SJCRH30 (cell line): ENCODE measurements at regions not wholly inside any gene's neighbourhood (a gene's known extent, or its start where the extent isn't known, plus 50 kb on each side); places are given as distances from the start of the nearest gene placed in this dataset.
A peak's percentile ranks its signal among the peaks of the same experiment; 100 is the strongest.
"Not testable (repeated sequence)": the region's sequence is repeated elsewhere in the genome, so short reads cannot be mapped to it uniquely, and the experiment has no call there.

Source experiments
- DNase-seq, 2 experiments: peaks; one replicate each; pipeline ENCODE4 v3.0.0-alpha.2; 2015 to 2020
- H3K27ac ChIP-seq: fragments of 250-450 bp; sonication (Bioruptor Pico); 2 replicates; pipeline ENCODE4 v1.5.1; 2020; ENCODE audit warnings: mild to moderate bottlenecking, moderate library complexity
- H3K27me3 ChIP-seq: fragments of 250-450 bp; sonication (Bioruptor Pico); 2 replicates; pipeline ENCODE4 v1.5.1; 2020; ENCODE audit warnings: mild to moderate bottlenecking, moderate library complexity
- H3K36me3 ChIP-seq: fragments of 250-450 bp; sonication (Bioruptor Pico); 2 replicates; pipeline ENCODE4 v1.5.1; 2020; ENCODE audit warnings: mild to moderate bottlenecking, moderate library complexity
- H3K4me1 ChIP-seq: fragments of 250-450 bp; sonication (Bioruptor Pico); 2 replicates; pipeline ENCODE4 v1.5.1; 2020; ENCODE audit warnings: mild to moderate bottlenecking, moderate library complexity
- H3K4me3 ChIP-seq: fragments of 250-450 bp; sonication (Bioruptor Pico); 2 replicates; pipeline ENCODE4 v1.5.1; 2020; ENCODE audit warnings: mild to moderate bottlenecking, moderate library complexity
- H3K9me3 ChIP-seq: fragments of 250-450 bp; sonication (Bioruptor Pico); replicated peaks from 2 replicates; pipeline ENCODE4 v1.5.1; 2020; ENCODE audit warnings: mild to moderate bottlenecking, moderate library complexity

DNA sequence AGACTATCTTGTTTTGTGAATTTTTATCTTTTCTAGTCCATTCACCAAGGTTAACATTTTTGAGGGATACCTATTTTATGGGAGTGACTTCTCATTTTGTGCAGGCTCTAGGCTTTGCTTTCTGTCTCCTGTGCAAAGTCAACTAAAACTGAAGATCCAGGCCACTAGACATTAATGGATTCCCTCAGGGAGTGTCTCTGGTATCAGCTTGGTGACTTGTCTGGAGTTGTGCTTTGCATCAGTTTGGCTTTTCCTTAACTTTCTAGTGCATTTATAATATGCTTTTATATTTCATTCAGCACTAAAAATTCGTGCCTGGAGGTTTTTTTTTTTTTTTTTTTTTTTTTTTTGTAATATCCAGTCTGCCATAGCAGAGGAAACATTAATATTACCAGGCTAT, 144.2 kb downstream of the YIPF5 start:
- Histone ChIP-seq H3K4me1 (no peaks in the 10 kb centered on the region), H3K9me3 (no peaks in the 10 kb centered on the region), H3K27me3 (no peaks in the 10 kb centered on the region; the same call in 1 of the 2 replicates), H3K27ac (no peak overlapping the region), H3K36me3 (no peaks in the 10 kb centered on the region), H3K4me3 (no peak overlapping the region)
- no peak for DNase-seq

DNA sequence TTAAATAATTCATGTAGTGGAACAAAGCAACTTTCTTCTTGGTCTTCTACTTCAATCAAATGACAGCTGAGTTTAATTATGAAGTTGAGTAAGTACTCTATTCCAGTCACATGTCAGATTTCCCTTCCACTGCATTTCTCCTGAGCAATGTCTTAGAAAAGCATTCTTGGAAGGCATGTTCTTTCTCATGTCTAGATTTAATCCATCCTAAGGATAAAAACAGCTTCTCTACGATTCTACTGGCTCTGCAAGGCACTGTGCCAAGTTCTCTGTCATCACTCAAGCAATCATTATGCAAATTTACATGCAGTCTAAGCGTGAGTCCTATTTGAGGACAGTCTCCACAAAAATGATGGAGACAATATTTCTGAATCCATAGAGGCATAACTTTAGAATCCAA, 142.4 kb downstream of the YIPF5 start:
- no peak for DNase-seq
- Histone ChIP-seq H3K9me3 (no peaks in the 10 kb centered on the region), H3K4me3 (no peak overlapping the region), H3K4me1 (no peaks in the 10 kb centered on the region), H3K27ac (no peak overlapping the region), H3K36me3 (no peaks in the 10 kb centered on the region), H3K27me3 (no peaks in the 10 kb centered on the region; the same call in 1 of the 2 replicates)

DNA sequence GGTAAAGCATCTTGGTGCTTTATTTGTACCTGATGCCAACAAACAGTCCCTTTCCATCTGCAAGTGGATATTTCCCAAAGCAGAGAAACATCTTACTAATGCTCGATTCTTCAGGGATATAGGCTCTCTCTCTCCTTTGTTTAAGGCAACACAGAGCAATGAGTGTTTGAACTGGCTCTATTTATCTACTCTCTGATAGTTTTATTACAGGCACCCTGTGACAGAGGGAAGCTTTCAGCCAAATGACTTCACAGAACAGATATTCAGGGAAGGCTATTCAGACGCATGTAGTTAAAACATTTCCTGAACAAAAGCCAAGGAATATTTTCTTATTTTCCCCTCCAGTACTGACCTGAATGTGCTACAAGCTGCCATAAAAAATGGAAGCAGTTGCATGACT, 141.8 kb downstream of the YIPF5 start:
- Histone ChIP-seq H3K27ac (no peak overlapping the region), H3K9me3 (no peaks in the 10 kb centered on the region), H3K4me3 (no peak overlapping the region), H3K36me3 (no peaks in the 10 kb centered on the region), H3K27me3 (no peaks in the 10 kb centered on the region; the same call in 1 of the 2 replicates), H3K4me1 (no peaks in the 10 kb centered on the region)
- DNase-seq: no peak

DNA sequence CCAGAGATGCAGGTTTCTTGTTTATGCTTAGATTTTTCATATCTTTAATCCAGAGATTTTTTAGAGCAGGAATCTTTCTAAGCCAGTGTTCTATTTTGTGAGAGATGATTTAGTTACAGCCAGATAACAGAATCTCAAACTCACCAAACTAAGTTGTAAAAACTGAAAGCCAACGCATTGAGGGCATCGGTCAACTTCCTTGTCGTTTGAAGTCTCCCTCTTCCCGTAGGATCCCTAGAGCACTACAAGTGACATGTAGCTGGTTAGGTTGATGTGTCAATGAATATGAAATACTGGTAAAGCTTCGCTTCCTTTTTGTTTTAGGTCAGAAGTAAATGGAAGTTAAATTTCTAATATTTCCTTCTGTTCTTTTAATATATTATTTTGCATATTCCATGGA, 139.6 kb downstream of the YIPF5 start:
- Histone ChIP-seq H3K27ac (no peak overlapping the region), H3K27me3 (no peaks in the 10 kb centered on the region; the same call in 1 of the 2 replicates), H3K36me3 (no peaks in the 10 kb centered on the region), H3K4me3 (no peak overlapping the region), H3K4me1 (no peaks in the 10 kb centered on the region), H3K9me3 (no peaks in the 10 kb centered on the region)
- DNase-seq: no peak

DNA sequence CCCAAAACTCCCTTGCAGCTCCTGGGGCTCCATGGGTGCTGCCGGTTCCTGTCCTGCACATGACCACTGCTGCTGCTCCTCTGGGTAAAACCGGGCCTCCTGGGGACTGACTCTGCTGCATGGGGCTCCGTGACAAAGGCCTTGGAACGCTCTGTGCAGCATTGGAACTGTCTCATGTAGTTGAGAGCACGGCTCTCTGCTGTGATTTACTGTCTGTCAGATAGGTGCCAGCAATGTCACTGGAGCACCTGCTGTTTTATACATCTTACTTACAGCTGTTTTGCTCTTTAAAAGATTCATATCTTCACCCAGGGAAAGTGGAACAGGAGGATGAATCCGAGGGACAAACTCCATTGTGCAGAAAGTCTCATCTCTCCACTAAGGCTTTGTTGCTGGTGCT, 138.1 kb downstream of the YIPF5 start:
- no peak overlapping the region for H3K4me3 ChIP-seq
- no peaks in the 10 kb centered on the region for H3K4me1 ChIP-seq
- H3K27me3 ChIP-seq: no peaks in the 10 kb centered on the region
- no peak overlapping the region for H3K27ac ChIP-seq
- DNase-seq: no peak
- H3K9me3 ChIP-seq: no peaks in the 10 kb centered on the region
- no peaks in the 10 kb centered on the region for H3K36me3 ChIP-seq

DNA sequence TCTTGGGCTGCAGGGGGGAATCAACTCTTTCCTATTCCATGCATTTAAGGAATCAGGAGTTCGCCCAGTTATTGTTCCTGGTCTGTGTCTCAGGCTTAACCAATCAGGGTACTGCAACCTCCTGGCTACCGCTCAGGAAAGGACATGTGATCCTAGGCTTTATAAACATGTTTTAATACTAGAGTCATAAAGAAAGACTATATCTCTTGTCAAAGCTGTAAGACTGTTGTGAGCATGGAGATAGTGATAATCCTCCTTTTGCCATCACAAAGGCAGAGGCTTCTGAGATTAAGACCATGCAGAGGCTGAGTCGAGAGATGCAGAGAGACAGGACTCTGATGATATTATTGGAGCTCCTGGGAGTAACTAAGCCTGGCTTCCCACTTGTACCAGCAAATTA, 137.0 kb downstream of the YIPF5 start:
- DNase-seq: no peak
- Histone ChIP-seq H3K4me3 (no peak overlapping the region), H3K27ac (no peak overlapping the region), H3K27me3 (no peaks in the 10 kb centered on the region), H3K9me3 (no peaks in the 10 kb centered on the region), H3K36me3 (no peaks in the 10 kb centered on the region), H3K4me1 (no peaks in the 10 kb centered on the region)

DNA sequence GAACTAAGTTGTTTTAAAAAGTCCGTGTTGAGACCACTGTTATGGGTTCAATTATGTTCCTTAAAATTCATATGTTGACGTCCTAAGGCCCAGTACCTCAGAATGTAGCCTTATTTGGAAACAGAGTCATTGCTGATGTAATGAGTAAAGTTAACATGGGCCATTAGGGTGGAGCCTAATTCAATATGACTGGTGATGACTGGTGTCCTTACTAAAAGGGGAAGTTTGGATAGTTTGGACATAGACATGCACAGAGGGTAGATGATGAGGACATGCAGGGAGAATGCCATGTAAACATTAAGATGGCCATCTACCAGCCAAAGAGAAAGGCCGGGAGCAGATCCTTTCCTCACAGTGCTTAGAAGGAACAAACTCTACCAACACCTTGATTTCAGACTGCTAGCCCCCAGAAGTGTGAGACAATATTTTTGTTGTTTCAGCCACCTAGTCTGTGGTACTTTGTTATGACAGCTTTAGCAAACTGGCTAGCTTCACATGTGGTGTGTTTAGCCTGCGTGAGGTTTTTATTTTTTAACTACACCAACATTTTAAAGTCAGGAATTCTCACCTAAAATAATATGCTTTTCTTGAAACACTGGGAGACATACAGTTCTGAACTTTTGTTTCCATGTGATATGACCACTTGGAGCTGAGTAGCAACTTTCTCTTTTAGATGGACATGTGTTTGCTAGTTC, 135.3 kb downstream of the YIPF5 start:
- H3K9me3 ChIP-seq: no peaks in the 10 kb centered on the region
- no peak overlapping the region for H3K27ac ChIP-seq
- no peaks in the 10 kb centered on the region; the same call in 1 of the 2 replicates for H3K27me3 ChIP-seq
- no peaks in the 10 kb centered on the region for H3K4me1 ChIP-seq
- H3K36me3 ChIP-seq: no peaks in the 10 kb centered on the region
- H3K4me3 ChIP-seq: no peak overlapping the region
- no peak for DNase-seq

DNA sequence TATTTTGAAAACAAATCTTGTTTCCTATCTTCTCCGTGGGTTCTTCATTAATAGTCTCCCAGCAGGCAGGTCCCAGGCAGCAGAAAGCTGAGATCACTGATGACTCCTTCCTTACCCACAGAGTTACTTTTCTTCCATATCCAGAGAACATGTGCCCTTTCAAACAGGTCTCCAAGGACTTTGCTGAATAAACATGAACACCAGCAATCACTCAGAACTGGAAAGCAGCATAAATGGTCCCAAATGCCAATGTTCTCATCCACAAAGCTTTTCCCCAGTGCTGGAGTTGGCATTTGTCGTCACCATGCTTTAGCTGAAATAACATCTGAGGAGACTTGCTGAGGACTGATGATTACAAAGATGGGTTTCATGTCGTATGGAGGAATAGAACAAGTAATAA, 134.0 kb downstream of the YIPF5 start:
- Histone ChIP-seq H3K4me3 (no peak overlapping the region), H3K27me3 (no peaks in the 10 kb centered on the region; the same call in 1 of the 2 replicates), H3K27ac (no peak overlapping the region), H3K36me3 (no peaks in the 10 kb centered on the region), H3K4me1 (no peaks in the 10 kb centered on the region), H3K9me3 (no peaks in the 10 kb centered on the region)
- no peak for DNase-seq

DNA sequence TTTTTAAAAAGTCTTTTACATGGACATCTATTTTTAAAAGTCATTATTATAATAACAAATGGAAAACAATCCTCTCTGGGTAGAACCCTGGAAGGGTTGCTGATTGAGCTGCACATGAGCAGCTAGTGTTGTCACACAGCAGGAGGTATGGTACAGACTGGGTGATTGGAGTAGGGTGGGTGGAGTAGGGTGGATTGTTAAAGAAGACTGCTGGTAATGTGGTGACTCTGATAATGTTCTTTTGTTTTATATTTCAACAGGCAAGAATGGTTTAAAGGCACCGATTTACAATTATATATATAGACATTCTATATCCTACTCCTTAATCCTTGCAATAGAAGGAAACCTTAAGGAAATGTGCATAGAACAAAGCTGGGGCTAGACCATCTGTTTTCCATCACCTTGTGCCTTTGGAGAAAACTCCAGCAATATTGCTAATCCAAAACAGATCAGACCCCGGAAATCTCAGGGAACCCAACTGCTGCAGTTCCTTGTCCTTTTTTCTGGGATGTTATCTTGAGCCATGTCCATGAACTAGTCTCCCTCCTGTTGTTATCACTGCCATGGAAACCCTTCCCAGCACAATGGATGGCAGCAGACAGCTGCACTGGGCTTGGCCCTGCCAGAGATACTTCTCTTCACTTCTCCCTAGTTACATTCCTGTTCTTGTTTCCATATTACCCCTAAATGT, 129.7 kb downstream of the YIPF5 start:
- DNase-seq: peak in 1 of 2 experiments; percentile 13
- Histone ChIP-seq H3K4me3 (no peak overlapping the region), H3K36me3 (no peaks in the 10 kb centered on the region), H3K27me3 (no peaks in the 10 kb centered on the region; the same call in 1 of the 2 replicates), H3K9me3 (no peaks in the 10 kb centered on the region), H3K27ac (no peak overlapping the region), H3K4me1 (no peaks in the 10 kb centered on the region)

DNA sequence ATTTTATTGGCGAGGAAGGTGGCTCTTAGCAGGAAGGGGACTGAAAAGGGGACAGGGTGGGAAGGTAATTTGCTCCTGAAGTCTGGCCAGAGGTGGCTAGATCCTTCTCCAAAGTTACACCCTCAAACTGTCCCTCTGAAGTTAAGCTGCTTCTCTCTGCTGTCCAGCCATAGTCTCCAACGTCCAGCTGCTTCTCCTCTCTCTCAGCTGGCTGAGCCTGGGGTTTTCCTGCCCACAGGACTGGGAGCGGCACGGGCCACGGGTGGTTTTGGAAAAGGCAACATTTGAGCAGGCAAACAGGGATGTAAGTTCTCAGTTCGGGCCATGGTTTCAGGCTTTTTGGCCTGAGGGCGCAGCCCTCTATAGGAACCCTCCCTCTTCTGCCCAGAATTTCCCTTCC, 128.3 kb downstream of the YIPF5 start:
- no peaks in the 10 kb centered on the region; the same call in none of the 2 replicates for H3K27me3 ChIP-seq
- no peaks in the 10 kb centered on the region for H3K4me1 ChIP-seq
- no peak overlapping the region for H3K4me3 ChIP-seq
- no peaks in the 10 kb centered on the region for H3K36me3 ChIP-seq
- no peak overlapping the region for H3K27ac ChIP-seq
- H3K9me3 ChIP-seq: no peaks in the 10 kb centered on the region
- DNase-seq: no peak

DNA sequence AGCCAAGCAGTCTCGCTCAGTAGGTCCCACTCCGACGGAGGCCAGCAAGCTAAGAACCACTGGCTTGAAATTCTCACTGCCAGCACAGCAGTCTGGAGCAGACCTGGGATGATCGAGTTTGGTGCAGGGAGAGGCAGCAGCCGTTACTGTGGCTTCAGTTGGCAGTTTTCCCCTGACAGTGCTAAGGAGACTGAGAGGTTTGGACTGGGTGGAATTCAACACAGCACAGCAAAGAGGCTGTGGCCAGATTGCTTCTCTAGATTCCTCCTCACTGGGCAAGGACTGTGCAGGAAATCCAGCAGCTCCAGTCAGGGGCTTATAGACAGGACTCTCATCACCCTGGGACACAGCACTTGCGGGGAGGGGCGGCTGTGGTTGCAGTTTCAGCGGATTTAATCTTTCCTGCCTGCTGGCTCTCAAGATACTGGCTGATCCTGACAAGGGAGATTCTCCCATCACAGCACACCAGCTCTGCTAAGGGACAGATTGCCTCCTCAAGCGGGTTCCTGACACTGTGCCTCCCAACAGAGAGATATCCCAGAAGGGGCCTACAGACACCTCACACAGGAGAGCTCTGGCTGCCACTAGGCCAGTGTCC, 122.1 kb downstream of the YIPF5 start:
- H3K4me3 ChIP-seq: no peak overlapping the region
- no peak for DNase-seq
- no peaks in the 10 kb centered on the region for H3K36me3 ChIP-seq

DNA sequence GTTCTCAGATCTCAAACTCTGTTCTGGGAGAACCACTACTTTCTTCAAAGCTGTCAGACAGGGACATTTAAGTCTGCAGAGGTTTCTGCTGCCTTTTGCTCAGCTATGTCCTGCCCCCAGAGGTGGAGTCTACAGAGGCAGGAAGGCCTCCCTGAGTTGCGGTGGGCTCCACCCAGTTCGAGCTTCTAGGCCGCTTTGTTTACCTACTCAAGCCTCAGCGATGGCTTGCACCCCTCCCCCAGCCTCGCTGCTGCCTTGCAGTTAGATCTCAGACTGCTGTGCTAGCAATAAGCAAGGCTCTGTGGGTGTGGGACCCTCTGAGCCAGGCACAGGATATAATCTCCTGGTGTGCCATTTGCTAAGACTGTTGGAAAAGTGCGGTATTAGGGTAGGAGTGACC, 115.1 kb downstream of the YIPF5 start:
- DNase-seq, H3K9me3 ChIP-seq, H3K4me3 ChIP-seq: not testable (repeated sequence)

More for the DNA sequence above, 122.1 kb downstream of the YIPF5 start:
- Histone ChIP-seq H3K4me1 (no peaks in the 10 kb centered on the region), H3K9me3 (no peaks in the 10 kb centered on the region), H3K27ac (no peak overlapping the region), H3K27me3 (no peaks in the 10 kb centered on the region; the same call in 1 of the 2 replicates)

DNA sequence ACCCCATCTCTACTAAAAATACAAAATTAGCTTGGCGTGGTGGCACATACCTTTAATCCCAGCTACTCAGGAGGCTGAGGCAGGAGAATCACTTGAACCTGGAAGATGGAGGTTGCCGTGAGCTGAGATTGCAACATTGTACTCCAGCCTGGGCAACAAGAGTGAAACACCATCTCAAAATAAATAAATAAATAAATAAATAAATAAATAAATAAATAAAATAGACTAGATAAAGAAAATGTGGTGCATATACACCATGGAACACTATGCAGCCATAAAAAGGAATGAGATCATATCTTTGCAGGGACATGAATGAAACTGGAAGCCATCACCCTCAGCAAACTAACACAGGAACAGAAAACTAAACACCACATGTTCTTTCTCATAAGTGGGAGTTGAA, 110.4 kb downstream of the YIPF5 start:
- H3K4me3 ChIP-seq, H3K27ac ChIP-seq, H3K4me1 ChIP-seq, DNase-seq, H3K9me3 ChIP-seq, H3K27me3 ChIP-seq, H3K36me3 ChIP-seq: not testable (repeated sequence)

More for the DNA sequence above, 115.1 kb downstream of the YIPF5 start:
- not testable (repeated sequence) for H3K27ac ChIP-seq, H3K4me1 ChIP-seq, H3K27me3 ChIP-seq, H3K36me3 ChIP-seq

DNA sequence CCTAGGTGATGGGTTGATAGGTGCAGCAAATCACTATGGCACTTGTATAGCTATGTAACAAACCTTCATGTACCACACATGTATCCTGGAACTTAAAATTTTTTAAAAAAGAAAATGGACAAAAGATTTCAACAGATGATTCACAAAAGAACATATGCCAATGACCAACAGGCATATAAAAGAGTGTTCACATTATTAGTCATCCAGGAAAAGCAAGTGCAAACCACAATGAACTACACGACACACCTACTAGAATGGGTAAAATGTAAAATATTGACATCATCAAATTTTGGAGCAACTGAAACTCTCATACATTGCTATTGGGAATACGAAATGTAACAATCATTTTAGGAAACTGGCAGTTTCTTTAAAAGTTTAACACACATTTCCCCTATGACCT, 109.9 kb downstream of the YIPF5 start:
- no peaks in the 10 kb centered on the region for H3K9me3 ChIP-seq
- H3K4me3 ChIP-seq: no peak overlapping the region
- H3K27ac ChIP-seq: no peak overlapping the region
- no peak for DNase-seq
- H3K4me1 ChIP-seq: no peaks in the 10 kb centered on the region
- no peaks in the 10 kb centered on the region for H3K27me3 ChIP-seq
- no peaks in the 10 kb centered on the region for H3K36me3 ChIP-seq

DNA sequence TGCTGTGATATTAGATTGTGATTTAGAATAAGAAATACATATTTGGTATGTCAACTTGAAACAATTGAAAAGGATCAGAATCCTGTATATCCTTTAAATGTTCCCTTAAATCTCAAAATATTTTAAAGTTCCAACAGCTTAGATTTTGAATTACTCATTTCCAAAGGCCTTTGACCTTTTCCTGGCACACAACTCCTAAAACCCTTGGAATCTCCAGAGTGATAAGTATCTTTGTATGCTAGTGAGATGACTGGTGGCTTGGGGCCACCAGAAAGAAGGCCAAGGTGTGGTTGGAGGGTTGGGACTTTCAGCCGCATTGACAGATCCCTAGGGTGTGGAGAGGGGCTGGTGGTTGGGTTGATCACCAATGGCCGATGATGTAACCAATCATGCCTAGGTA, 104.7 kb downstream of the YIPF5 start:
- Histone ChIP-seq H3K27me3 (no peaks in the 10 kb centered on the region), H3K4me1 (no peaks in the 10 kb centered on the region), H3K9me3 (no peaks in the 10 kb centered on the region), H3K27ac (no peak overlapping the region), H3K4me3 (no peak overlapping the region), H3K36me3 (no peaks in the 10 kb centered on the region)
- no peak for DNase-seq
